ENCODE measurements at regions not wholly inside any gene's neighbourhood (a gene's known extent, or its start where the extent isn't known, plus 50 kb on each side); places are given as distances from the start of the nearest gene placed in this dataset.
A peak's percentile ranks its signal among the peaks of the same experiment; 100 is the strongest.

DNA sequence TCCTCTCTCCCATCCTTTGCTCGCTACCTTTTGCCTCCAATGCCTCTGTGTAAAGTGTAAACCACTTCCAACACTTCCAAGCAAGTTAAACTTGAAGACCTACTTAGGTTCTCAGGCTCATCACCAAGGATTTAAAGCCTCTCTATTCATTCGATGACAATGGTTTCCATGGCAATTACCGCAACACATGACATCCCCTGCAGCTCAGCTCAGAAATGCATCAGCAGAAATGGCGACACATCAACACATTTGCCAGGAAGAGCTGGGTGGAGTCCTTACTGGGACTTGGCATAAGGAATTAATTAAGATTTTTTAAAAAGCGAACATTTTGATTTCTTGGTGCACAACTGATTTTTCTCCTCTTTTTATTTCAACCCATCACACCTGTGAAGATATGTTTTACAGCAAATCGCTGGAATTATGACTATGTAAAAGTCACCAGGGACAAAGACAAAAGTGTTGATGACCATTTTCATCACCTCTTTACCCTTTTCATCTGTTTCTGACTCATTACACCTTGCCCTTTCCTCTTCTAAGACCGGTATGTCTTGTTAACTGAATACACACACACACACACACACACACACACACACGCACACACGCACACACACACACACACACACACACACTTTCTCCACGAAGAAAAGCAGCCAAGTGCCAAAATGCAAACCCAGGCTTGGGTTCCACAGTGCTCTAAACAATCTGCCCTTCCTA, 453.4 kb upstream of the CELF2 start:
- DNase-seq (ENCODE audit: low read depth) = no peak
- TF ChIP-seq, protein P1, sequence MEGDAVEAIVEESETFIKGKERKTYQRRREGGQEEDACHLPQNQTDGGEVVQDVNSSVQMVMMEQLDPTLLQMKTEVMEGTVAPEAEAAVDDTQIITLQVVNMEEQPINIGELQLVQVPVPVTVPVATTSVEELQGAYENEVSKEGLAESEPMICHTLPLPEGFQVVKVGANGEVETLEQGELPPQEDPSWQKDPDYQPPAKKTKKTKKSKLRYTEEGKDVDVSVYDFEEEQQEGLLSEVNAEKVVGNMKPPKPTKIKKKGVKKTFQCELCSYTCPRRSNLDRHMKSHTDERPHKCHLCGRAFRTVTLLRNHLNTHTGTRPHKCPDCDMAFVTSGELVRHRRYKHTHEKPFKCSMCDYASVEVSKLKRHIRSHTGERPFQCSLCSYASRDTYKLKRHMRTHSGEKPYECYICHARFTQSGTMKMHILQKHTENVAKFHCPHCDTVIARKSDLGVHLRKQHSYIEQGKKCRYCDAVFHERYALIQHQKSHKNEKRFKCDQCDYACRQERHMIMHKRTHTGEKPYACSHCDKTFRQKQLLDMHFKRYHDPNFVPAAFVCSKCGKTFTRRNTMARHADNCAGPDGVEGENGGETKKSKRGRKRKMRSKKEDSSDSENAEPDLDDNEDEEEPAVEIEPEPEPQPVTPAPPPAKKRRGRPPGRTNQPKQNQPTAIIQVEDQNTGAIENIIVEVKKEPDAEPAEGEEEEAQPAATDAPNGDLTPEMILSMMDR (IDR thresholded peaks at IDR 0.05; ENCODE audit: insufficient read depth, low read depth, low read length) = no peak
- H3K4me3 ChIP-seq (ENCODE audit: low read depth, low read length) = no peak overlapping the region

DNA sequence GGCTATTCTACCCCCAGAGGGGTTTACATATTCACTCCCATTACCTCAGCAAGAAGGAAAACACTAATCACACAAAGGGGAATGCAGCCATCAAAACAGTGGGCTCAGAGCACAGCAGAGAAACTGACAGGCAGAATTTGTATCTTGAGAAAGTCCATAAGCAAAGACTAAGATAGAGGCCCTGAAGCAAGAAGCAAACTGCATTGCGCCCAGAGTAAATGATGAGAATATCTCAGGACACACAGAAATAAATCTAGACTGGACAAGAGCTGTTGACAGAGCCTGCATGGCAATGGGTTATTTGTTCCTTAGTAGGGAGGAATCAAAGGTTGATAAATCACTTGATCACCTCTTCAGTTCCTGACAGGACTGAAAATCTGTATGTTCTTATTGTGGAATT, 440.7 kb upstream of the CELF2 start:
- TF ChIP-seq, protein P1 (IDR thresholded peaks at IDR 0.05; ENCODE audit: insufficient read depth, low read depth, low read length) = no peak
- H3K4me3 ChIP-seq (ENCODE audit: low read depth, low read length) = no peak overlapping the region
- no peak for DNase-seq (ENCODE audit: low read depth)

DNA sequence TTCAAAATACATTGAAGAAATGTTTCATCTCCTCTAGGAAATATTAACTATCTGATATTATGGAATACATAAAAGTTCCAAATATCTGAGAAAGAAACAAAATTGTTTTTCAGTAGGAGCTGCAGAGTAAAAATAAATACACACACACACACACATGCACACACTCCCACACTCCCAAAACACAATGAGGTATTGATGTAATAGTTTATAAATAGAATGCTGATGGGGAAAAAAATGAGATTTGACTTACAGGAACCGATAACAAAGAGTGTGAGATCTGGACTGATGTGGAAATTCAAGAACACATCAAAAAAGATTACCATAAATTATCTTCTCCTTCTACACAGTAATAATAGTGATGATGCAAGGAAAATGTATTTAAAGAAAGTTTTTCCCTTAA, 438.0 kb upstream of the CELF2 start:
- H3K4me3 ChIP-seq (ENCODE audit: low read depth, low read length) = no peak overlapping the region
- DNase-seq (ENCODE audit: low read depth) = no peak
- TF ChIP-seq, protein P1 (IDR thresholded peaks at IDR 0.05; ENCODE audit: insufficient read depth, low read depth, low read length) = no peak

DNA sequence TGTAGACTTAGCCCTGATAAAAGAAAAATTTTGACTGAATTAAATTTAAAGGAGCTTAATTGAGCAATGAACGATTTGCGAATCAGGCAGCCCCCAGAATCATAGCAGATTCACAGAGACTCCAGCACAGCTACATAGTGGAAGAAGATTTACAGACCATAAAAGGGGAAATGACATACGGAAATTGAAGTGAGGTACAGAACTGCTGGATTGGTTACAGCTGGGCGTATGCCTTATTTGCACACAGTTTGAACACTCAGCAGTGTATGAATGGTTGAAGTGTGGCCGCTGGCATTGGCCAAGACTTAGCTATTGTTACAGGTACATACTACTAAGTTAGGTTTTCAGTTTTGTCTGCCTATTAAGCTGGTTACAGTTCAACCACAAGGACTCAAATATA, 433.5 kb upstream of the CELF2 start:
- TF ChIP-seq, protein P1 (IDR thresholded peaks at IDR 0.05; ENCODE audit: insufficient read depth, low read depth, low read length) = no peak
- DNase-seq (ENCODE audit: low read depth) = no peak

DNA sequence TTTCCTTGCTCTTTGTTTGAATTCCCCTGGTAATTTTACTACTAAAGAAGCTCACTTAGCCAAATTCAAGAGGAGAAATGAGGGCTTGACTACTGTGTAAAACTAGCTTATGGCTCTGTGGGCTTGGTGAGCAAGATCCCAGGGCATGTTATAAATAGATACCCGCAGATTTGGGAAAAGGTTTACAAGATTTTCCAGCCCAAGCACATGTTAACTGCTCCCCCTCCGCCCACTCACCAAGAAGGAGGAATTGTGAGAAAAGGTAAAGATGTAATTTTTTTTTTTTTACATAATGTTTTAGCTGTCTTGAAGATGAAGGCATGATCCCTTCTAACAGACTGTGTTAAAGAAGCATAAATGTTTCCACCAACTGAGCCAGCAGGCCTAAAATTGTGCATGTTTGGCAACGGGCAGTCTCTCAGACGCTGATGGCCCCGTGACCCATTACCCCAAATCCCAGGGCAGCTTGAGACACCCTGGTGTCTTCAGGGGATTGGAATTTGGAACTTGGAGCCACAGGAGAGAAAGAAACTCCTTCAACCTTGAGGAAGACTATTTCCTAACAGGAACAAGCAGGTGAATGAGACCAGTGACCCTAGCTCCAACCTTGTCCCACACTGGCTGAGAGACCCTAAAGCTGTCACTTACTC, 429.8 kb upstream of the CELF2 start:
- TF ChIP-seq, protein P1 (IDR thresholded peaks at IDR 0.05; ENCODE audit: insufficient read depth, low read depth, low read length) = no peak
- no peak overlapping the region for H3K4me3 ChIP-seq (ENCODE audit: low read depth, low read length)
- no peak for DNase-seq (ENCODE audit: low read depth)

More for the DNA sequence above, 433.5 kb upstream of the CELF2 start:
- no peak overlapping the region for H3K4me3 ChIP-seq (ENCODE audit: low read depth, low read length)

DNA sequence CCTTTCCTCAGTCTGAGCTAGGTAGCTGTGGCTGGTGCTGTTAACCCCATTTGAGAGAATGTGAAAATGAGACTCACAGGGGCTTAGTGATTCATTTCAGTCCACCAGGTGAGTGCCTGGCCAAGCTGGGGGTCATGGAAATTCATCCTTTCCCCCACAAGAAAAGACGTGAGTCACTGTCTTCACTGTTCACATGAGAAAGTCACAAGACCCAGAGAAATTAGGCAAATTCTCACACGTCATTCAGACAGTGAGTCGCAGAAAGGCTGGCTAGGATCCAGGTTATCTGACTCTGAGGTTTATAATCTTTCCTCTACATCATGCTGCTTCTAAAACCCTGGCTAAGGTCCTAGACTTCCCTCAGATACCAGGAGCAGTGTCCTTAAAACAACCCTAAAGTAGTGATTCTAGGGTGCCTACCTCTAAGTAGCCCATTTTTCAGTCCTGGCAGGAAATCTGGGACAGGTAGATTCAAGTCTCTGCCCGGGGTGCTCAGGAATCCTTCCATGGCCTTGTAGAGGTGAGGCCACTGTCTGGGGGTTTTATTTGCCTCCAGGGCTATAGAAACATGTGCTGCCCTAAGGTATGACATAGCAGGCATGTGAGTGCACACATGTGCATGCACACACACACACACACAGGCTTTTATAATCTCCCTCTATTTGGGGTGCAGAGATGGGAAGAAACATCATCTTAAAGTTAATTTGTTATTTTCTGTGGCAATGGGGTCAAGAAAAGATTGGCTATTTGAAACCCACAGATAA, 427.9 kb upstream of the CELF2 start:
- H3K4me3 ChIP-seq (ENCODE audit: low read depth, low read length) = no peak overlapping the region
- DNase-seq (ENCODE audit: low read depth) = peak; percentile 80
- TF ChIP-seq, protein P1 (IDR thresholded peaks at IDR 0.05; ENCODE audit: insufficient read depth, low read depth, low read length) = no peak
